ENCODE measurements at regions not wholly inside any gene's neighbourhood (a gene's known extent, or its start where the extent isn't known, plus 50 kb on each side); places are given as distances from the start of the nearest gene placed in this dataset.

DNA sequence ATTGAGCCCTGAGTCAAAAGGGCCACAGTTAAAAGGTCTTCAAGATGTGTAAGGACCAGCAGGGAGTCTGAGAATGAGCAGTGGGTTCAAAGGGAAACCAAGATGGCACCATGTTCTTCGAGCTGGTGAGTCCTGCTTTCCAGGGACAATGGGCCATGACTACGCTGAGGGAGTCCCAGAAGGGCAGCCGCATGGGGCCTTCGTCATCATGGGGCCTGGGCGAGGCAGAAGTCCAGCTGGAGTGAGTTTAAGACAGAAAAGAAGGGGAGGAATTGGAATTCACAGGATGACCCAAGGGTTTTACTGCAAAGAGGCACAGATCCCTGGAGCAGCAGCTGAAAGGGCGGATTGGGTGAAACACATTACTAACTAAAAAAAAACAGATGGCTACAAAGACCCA is 340.8 kb upstream of the MYT1L start:
- TF ChIP-seq, protein P1, sequence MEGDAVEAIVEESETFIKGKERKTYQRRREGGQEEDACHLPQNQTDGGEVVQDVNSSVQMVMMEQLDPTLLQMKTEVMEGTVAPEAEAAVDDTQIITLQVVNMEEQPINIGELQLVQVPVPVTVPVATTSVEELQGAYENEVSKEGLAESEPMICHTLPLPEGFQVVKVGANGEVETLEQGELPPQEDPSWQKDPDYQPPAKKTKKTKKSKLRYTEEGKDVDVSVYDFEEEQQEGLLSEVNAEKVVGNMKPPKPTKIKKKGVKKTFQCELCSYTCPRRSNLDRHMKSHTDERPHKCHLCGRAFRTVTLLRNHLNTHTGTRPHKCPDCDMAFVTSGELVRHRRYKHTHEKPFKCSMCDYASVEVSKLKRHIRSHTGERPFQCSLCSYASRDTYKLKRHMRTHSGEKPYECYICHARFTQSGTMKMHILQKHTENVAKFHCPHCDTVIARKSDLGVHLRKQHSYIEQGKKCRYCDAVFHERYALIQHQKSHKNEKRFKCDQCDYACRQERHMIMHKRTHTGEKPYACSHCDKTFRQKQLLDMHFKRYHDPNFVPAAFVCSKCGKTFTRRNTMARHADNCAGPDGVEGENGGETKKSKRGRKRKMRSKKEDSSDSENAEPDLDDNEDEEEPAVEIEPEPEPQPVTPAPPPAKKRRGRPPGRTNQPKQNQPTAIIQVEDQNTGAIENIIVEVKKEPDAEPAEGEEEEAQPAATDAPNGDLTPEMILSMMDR (IDR thresholded peaks at IDR 0.05): no peak
- TF ChIP-seq POLR2A (IDR thresholded peaks at IDR 0.05): no peak

Data from thyroid gland (tissue), 4 donors.